OCI-LY7 (cell line): ENCODE measurements at regions not wholly inside any gene's neighbourhood (a gene's known extent, or its start where the extent isn't known, plus 50 kb on each side); places are given as distances from the start of the nearest gene placed in this dataset.

Experiments
- CTCF ChIP-seq: fragments of 200-600 bp; sonication (generic); conservative IDR thresholded peaks from 2 replicates; pipeline ENCODE4 v1.5.1; 2014; ENCODE audit warnings: mild to moderate bottlenecking, antibody characterized with exemption, low read length, moderate library complexity, mixed read lengths
- EZH2phosphoT487 ChIP-seq: fragments of 200-600 bp; sonication (generic); IDR thresholded peaks from 2 replicates; pipeline ENCODE4 v1.6.1; 2018; ENCODE audit warnings: low read depth, borderline replicate concordance, mild to moderate bottlenecking, mixed run types, antibody characterized with exemption, low read length, moderate library complexity, mixed read lengths

- no peak for TF ChIP-seq CTCF
- no peak for TF ChIP-seq EZH2phosphoT487
Measured at GRCh38 chr11:130638033-130638432, 189.6 kb downstream of the ADAMTS15 start.
